DMS114 treated with DMSO at 0.1 percent for 48 hours (cell line): ENCODE measurements at regions not wholly inside any gene's neighbourhood (a gene's known extent, or its start where the extent isn't known, plus 50 kb on each side); places are given as distances from the start of the nearest gene placed in this dataset.

Source experiments
- DNase-seq: peaks from one replicate; lab custom pipeline; 2025; ENCODE audit not compliant: unreplicated experiment; lab: John Stamatoyannopoulos, UW

DNA sequence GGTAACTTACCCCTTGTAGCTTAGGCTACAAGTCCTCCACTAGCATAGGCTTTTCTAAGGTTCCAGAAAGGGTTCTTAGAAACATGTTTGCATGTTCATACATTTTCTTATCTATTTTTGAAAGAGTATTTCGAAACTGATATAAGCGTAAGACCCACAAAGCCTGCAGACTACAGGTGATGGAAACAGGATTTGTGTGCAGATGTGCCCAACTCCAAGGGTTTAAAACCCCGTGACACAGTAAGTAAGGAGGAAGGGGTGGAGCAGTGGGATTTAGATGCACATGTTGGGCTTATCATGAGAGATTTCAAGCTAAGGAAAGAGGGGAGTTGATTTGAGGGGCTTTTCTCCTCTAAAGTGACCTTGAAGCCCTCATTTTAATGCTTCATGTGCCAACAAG is 164.7 kb downstream of the LTN1 start:
- DNase-seq = no peak

- no peak for DNase-seq
Measured at GRCh38 chr21:28827422-28827821, 165.3 kb downstream of the LTN1 start.

GRCh38 chr21:28826569-28826968 is 166.1 kb downstream of the LTN1 start:
- DNase-seq = no peak

- DNase-seq = no peak
Measured at GRCh38 chr21:28826021-28826420, 166.7 kb downstream of the LTN1 start.

GRCh38 chr21:28823429-28823828 is 169.2 kb downstream of the LTN1 start:
- no peak for DNase-seq

DNA sequence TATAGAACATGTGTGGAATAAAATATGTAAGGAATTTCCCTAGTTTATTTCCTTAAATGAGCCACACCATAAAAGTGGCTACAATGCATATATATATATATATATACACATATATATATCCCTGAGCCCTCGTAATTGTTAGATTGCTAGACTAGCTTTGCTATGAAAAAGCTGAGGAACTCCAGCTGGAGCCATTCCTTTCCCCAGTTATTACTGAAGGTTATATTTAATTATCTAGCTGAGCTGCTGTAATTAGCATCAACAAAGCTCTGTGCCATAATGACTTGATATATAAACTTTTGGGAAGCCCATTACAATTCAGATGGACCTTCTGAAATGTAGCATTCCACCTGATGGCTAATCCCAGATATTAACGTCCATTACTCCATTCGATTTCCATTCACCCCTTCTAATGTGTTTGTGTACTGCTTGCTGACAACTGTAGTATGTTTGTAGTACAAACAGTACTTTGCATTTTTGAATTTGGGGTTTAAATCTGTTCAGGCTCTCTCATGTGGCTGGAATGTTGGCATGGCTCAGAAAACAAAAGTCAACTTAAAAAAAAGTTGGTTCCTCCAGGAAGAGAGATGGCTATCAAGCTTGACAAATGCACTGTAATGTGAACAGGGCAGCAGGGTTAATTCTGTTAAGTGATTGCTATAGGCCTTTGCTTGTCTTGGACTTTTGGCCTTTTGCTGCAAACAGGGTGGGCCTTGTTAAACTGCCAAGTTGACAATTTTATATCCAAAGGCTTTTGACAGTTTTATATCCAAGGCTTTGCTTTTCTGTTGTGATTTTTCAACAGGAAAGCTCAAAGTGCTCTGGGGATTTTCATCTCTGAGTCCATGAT is 170.0 kb downstream of the LTN1 start:
- DNase-seq = no peak

GRCh38 chr21:28822123-28822399 is 170.6 kb downstream of the LTN1 start:
- no peak for DNase-seq

DNA sequence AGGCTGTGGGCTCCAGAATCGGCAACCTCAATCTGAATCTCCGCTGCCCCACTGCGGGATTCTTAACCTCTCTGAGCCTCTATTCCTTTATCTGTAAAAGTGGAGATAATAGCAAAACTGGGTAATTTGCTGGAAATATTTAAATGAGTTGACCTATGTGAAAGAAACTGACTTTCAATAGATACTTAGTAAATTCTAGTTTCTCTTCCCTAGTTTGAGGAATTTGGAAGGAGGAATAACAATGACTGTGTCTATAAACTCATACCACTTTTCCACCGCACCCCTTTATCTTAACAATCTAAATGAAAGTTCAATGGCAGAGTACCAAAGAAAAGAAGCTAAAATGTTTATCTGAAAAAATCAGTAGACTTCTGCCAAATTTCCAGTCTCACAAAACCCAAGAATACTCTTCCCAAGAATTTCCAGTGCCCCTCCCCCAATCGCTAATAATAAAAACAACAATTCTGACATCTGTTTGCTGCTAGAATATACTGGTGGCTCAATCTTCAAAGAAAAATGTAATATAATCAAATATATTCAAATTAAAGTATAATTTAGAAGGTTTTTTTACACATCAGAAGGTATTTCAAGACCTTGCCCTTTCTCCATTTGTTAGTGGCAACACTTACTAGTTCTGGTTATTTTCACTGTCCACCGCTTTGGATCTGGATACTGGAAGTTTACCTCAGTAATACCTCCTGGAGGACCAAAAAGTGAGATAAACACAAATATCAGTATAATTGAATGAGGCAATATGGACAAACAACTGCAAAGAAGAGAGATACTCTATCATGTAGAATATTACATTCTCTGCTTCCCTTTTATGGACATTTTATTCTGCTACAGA is 171.2 kb downstream of the LTN1 start:
- no peak for DNase-seq

- DNase-seq = no peak
Measured at GRCh38 chr21:28818663-28819278, 173.9 kb downstream of the LTN1 start.

DNA sequence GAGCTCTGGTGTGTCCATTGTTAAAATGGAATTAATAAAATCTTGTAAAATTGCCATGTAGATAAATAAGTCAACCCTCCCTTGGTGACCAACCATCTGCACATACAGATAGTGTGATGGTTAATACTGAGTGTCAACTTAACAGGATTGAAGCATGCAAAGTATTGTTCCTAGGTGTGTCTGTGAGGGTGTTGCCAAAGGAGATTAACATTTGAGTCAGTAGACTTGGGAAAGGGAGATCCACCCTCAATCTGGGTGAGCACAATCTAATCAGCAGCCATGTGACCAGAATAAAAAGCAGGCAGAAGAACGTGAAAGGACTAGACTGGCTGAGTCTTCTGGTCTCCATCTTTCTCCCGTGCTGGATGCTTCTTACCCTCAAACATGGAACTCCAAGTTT is 174.8 kb downstream of the LTN1 start:
- no peak for DNase-seq

DNA sequence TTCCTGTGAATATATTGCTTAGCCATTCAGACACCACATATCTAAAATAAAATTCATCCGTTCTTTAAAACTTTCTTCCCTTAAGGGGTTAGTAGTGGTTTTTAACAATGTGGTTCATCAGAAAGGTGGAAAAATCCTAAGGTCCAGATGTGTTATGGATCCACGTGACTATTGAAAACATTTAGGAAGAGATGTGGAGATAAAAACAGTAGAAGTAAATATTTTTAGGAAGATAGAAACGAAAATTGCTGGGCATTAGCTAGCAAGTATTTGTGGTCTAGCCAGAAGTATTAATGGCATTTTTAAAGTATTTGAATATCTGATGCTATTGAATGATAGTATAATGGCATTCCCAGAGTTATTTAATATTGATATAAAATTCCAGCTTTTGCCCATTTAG is 180.8 kb downstream of the LTN1 start:
- DNase-seq = no peak

- DNase-seq = no peak
Measured at GRCh38 chr21:28810826-28811524, 181.7 kb downstream of the LTN1 start.

DNA sequence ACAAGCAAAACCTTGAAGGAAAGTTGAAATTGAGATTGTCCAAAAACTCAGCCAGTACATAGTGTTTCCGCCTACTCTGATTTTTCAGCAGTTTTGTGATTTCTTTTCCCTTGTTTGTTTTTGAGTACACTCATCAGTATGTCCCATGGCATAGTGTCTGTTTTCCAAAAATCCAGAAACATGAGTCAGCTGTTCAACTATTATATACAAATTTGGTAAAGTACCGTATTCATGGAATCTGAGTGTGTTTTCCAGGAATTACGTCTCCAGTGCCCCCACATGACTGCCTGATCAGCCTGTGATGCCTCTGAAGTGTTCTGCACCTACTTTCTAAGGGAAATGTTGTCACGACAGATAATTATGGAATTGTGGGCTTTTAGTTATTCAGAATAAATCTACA is 186.8 kb downstream of the LTN1 start:
- DNase-seq = no peak

DNA sequence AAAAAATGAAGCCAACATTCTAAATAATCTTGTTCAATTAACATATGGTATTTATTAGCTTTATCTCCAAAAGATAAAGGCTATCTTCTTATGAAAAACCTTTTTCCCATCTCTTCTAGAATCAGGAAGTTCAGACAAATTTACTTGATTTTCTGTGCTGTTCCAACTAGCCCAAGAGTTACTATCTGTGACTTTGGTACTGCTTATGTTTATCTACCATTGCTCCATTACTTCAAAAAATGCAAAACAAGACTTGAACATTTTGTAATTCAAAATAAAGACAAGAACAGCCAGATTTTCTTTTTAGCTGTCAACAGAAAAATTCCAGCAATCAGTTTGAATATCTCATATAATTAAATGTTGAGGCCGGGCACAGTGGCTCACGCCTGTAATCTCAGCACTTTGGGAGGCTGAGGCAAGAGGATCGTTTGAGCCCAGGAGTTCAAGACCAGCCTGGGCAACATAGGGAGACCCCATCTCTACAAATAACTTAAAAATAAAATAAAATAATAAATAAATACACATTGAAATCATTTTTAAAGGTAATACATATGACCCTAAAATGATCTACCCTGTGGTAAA is 188.5 kb downstream of the LTN1 start:
- DNase-seq = no peak

DNA sequence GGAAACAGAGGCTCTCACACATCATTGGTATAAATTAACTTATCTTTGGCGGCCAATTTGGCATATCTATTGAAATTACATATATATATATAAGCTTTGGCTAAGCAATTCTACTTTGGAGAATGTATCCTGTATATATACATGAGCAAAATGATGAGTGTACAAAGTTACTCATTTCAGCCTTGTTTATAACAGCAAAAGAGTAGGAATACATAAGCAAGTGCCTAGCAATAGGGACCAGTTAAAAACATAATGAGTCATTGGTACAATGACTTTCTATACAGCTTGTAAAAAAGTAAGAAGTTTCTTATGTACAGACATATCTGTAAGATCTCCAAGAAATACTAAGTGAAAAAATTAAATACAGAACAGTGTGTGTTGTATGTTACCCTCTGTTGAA is 190.8 kb downstream of the LTN1 start:
- no peak for DNase-seq

- DNase-seq = no peak
Measured at GRCh38 chr21:28799926-28800325, 192.8 kb downstream of the LTN1 start.

DNA sequence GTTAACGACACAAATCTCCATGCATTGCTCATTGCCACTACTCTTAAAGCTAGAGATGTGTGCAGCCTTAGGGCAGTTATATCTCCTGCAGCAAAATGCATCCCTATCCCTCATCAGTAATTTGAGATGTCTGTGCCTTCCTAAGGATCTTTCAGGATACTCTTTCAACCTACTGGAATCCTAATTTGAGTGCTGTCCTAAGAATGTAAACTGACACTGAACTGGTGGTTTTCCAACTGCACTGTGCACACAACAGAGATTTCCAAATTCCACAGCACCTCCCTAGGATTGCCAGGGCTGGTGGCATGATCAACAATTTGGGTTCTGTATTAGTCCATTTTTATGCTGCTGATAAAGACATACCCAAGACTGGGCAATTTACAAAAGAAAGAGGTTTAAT is 193.9 kb downstream of the LTN1 start:
- DNase-seq = no peak

- DNase-seq = no peak
Measured at GRCh38 chr21:28795251-28795650, 197.4 kb downstream of the LTN1 start.

DNA sequence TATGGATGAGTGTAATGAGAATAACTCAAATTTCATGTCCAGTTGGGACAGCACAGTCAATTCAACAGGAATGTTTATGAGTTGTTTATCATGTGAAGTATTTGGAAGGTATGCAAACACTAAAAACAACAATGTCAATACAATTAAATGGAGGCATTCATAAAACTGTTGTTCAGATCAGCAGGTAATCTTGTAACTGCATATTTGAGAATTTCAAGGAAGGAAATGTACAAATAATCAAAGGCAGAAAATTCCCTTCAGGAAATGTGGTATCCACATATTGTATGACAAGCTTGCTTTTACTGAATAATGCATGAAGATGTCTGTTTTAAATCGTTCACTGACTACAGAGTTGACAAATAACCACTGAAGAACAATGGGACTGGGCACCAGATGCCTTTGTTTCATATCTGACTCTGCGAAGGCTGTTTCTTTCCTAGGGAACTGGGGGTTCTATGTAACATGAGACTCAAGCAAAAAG is 198.3 kb downstream of the LTN1 start:
- DNase-seq = no peak

DNA sequence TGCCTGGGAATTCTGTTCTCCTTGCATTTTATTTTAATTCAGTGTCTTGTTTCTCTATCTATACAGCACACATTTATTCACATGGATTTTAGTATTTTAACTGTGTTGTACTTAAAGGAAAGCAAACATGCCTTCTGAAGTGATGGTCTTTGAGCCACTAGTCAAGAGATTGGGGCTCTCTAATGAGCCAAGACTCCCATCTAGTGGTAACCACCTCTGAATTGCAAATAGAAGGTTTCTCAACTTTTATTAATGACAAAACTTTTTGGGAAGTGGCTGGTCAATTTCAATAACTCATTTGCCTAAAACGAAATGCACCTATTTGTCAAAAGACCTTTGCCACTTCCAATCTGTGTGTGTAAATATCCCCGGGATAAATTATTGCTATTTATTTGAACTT is 199.6 kb downstream of the LTN1 start:
- DNase-seq = no peak
